K562 (cell line): ENCODE measurements at regions not wholly inside any gene's neighbourhood (a gene's known extent, or its start where the extent isn't known, plus 50 kb on each side); places are given as distances from the start of the nearest gene placed in this dataset.

Experiments
- ATAC-seq: fragments of 200-7000 bp; cut with Tn5 transposase; 3 replicates; pipeline ENCODE4 v1.9.1; 2020; ENCODE audit warnings: moderate library complexity
- BruUV-seq: library from RNA; stranded (reverse); fragments of 400-500 nt; replicated peaks from 2 replicates; lab custom pipeline; 2021; lab: Mats Ljungman, UMichigan
- CTCF ChIA-PET: fragments of 300-600 bp; formaldehyde crosslinking; extraction: SDS; loops from one replicate; lab custom pipeline; 2021; ENCODE audit warnings: low intra/inter-chr PET ratio; lab: Yijun Ruan, JAX
- POLR2A ChIA-PET: fragments of 300-600, 350-650 bp; sonication (Branson Sonifier 250); formaldehyde crosslinking; extraction: SDS; loops from one replicate; lab custom pipeline; 2021; ENCODE audit warnings: antibody characterized with exemption, inconsistent platforms; lab: Yijun Ruan, JAX
- DNase-seq, 4 experiments: peaks; one replicate each; pipeline versions ENCODE4 v3.0.0 to v3.0.0-alpha.2; 2011 to 2018; ENCODE audit warnings: low spot score in 3 of 4, mixed read lengths in 3 of 4; ENCODE audit errors: extremely low read depth in 1 of 4
- FAIRE-seq: peaks from 2 replicates; lab custom pipeline; 2011; peaks lifted over from hg19 to GRCh38; lab: Jason Lieb, UNC
- H2AFZ ChIP-seq: 2 replicates; pipeline ENCODE4 v1.6.0; 2011; ENCODE audit warnings: low read depth, low read length, control low read depth, inconsistent platforms
- H3K27ac ChIP-seq: fragments of 200-600 bp; 3 replicates; pipeline ENCODE4 v1.8.0; 2011; ENCODE audit warnings: low read depth, mild to moderate bottlenecking, control low read depth, inconsistent platforms, low read length, moderate library complexity, mixed read lengths; ENCODE audit errors: extremely low read depth
- H3K27me3 ChIP-seq, 2 experiments: fragments of 300-600 bp in 1 of 2; 2 replicates in 1 of 2; 3 replicates in 1 of 2; pipeline versions ENCODE4 v1.6.0 to v1.8.0; 2011; ENCODE audit warnings: inconsistent platforms in 2 of 2, low read length in 2 of 2, mild to moderate bottlenecking in 1 of 2, mixed read lengths in 1 of 2, moderate library complexity in 1 of 2; ENCODE audit not compliant: control insufficient read depth in 2 of 2, insufficient read depth in 2 of 2
- H3K36me3 ChIP-seq: fragments of 300-600 bp; 3 replicates; pipeline ENCODE4 v1.8.0; 2011; ENCODE audit warnings: mild to moderate bottlenecking, low read length, inconsistent platforms; ENCODE audit not compliant: control insufficient read depth, insufficient read depth
- H3K4me1 ChIP-seq, 2 experiments: fragments of 200-600 bp in 1 of 2; replicated peaks in 1 of 2; 2 replicates in 1 of 2; 3 replicates in 1 of 2; pipeline versions ENCODE4 v1.5.1 to v1.8.0; 2011; ENCODE audit warnings: inconsistent platforms in 2 of 2, low read length in 2 of 2, mild to moderate bottlenecking in 1 of 2, mixed read lengths in 1 of 2, moderate library complexity in 1 of 2; ENCODE audit not compliant: control insufficient read depth in 2 of 2, insufficient read depth in 2 of 2
- H3K4me2 ChIP-seq: 2 replicates; pipeline ENCODE4 v1.6.1; 2011; ENCODE audit warnings: low read length, control low read depth, inconsistent platforms, mixed read lengths; ENCODE audit not compliant: insufficient read depth
- H3K4me3 ChIP-seq: fragments of 200-600 bp; sonication (generic), shearing (Covaris generic); 2 replicates; pipeline ENCODE4 v1.5.1; 2016; ENCODE audit warnings: control low read depth, inconsistent platforms
- H3K79me2 ChIP-seq: fragments of 200-600 bp; 3 replicates; pipeline ENCODE4 v1.8.0; 2011; ENCODE audit warnings: low read length, inconsistent platforms; ENCODE audit not compliant: control insufficient read depth, insufficient read depth
- H3K9ac ChIP-seq, 2 experiments: 2 replicates each; pipeline versions ENCODE4 v1.6.0 to v1.6.1; 2011; ENCODE audit warnings: low read depth in 2 of 2, low read length in 2 of 2, control low read depth in 1 of 2, inconsistent platforms in 1 of 2, mild to moderate bottlenecking in 1 of 2, mixed read lengths in 1 of 2; ENCODE audit not compliant: insufficient read depth in 1 of 2
- H3K9me1 ChIP-seq: one replicate; pipeline ENCODE4 v1.6.0; 2011; ENCODE audit warnings: inconsistent platforms, mild to moderate bottlenecking, low read length, moderate library complexity; ENCODE audit not compliant: control insufficient read depth, insufficient read depth
- H3K9me3 ChIP-seq: replicated peaks from 2 replicates; pipeline ENCODE4 v1.5.1; 2011; ENCODE audit warnings: low read depth, low read length, inconsistent platforms; ENCODE audit not compliant: control insufficient read depth, insufficient read depth
- H4K20me1 ChIP-seq: replicated peaks from 2 replicates; pipeline ENCODE4 v1.6.1; 2011; ENCODE audit warnings: low read length, inconsistent platforms, mixed read lengths; ENCODE audit not compliant: control insufficient read depth, insufficient read depth
- GTF2E2 ChIP-seq: fragments of 200-800 bp; sonication (Bioruptor generic); IDR thresholded peaks from 2 replicates; pipeline ENCODE4 v1.6.1; 2016; ENCODE audit warnings: missing genetic modification characterization, missing compliant biosample characterization
- JUND ChIP-seq, 2 experiments: IDR thresholded peaks; 2 replicates in 1 of 2; 3 replicates in 1 of 2; pipeline ENCODE4 v1.6.1; 2011; ENCODE audit warnings: borderline replicate concordance in 2 of 2, low read depth in 2 of 2, low read length in 2 of 2, improper control_type of control experiment in 1 of 2, missing biosample characterization in 1 of 2, missing genetic modification characterization in 1 of 2, missing genetic modification reagents in 1 of 2
- MYC ChIP-seq, 2 experiments: fragments of 250-450 bp in 1 of 2; sonication (Bioruptor Pico) in 1 of 2; IDR thresholded peaks; 2 replicates each; pipeline versions ENCODE4 v1.5.1 to v1.6.1; 2012 to 2021; ENCODE audit warnings: low read depth in 2 of 2, borderline replicate concordance in 1 of 2, improper control_type of control experiment in 1 of 2, low read length in 1 of 2, mild to moderate bottlenecking in 1 of 2, moderate library complexity in 1 of 2
- SMARCE1 ChIP-seq: fragments of 450-650 bp; IDR thresholded peaks from 2 replicates; pipeline ENCODE4 v1.7.1; 2016; ENCODE audit warnings: mild to moderate bottlenecking
- TSC22D4 ChIP-seq: fragments of 450-650 bp; IDR thresholded peaks from 2 replicates; pipeline ENCODE4 v1.6.1; 2016; ENCODE audit warnings: missing genetic modification characterization, missing biosample characterization, control low read depth
- ZNF143 ChIP-seq: sonication (generic); formaldehyde crosslinking; IDR thresholded peaks from 2 replicates; pipeline ENCODE4 v1.9.0; 2022; ENCODE audit warnings: mild to moderate bottlenecking, missing genetic modification reagents
- whole genome bisulfite sequencing: fragments of 100-300 bp; shearing (Covaris generic); methylation state at CpG from one replicate; pipeline ENCODE4 v1.1.6; 2016; ENCODE audit warnings: low coverage, mixed read lengths; ENCODE audit not compliant: insufficient coverage; ENCODE audit errors: missing lambda C conversion rate; 5-methylcytosine and 5-hydroxymethylcytosine counted together
- in situ Hi-C: fragments of 300-500 bp; cut with MboI; formaldehyde crosslinking; loops from 4 replicates; pipeline ENCODE4 v1.15.0; 2018; ENCODE audit warnings: inconsistent platforms, mixed read lengths
- intact Hi-C: fragments of 100-400 bp; cut with micrococcal nuclease; formaldehyde crosslinking; loops from 2 replicates; pipeline ENCODE4 v1.14.2; 2022
- TF ChIP-seq, protein P1 (sequence below): fragments of 450-650 bp; IDR thresholded peaks from 2 replicates; pipeline ENCODE4 v1.6.1; 2016; ENCODE audit warnings: low read depth
- TF ChIP-seq, protein P2 (sequence below): sonication (generic); formaldehyde crosslinking; IDR thresholded peaks from 2 replicates; pipeline ENCODE4 v1.9.0; 2022; ENCODE audit warnings: mild to moderate bottlenecking, missing genetic modification reagents
- TF ChIP-seq, protein P3 (sequence below): sonication (generic); formaldehyde crosslinking; IDR thresholded peaks from 2 replicates; pipeline ENCODE4 v1.8.1; 2023; ENCODE audit warnings: mild to moderate bottlenecking, missing genetic modification reagents

DNA sequence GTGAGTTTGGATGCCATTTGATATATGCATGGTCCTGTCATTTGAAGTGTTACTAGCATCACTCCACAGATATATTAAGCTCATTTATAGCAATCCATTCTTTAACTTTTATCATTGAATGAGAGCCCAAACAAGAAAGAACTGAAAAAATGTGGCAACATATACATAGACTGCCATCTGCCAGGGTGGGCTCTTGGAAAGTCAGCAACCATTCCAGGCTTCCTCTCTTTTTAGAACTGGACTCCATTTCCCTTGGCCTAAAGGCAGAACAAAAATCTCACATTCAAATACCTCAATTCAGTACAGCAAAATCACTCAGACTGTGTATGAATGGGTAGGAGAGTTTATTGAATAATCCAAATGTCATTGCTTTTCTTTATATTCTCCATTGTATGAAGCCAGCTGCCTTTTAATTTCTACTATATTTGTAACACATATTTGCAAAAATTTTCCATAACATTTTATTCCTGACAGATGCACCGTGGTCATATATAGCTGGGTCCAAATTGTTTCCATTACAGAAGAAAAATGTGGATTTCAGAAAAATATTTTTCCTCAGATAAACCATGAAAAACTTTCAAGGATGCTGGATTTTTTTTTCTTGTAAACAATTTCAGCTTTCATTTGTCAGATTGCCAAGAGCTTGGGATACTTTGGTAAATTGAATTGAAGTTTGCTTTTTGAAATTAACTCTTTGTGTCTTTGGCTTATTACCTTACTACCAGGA is 1252.3 kb upstream of the SEL1L start:
- Histone ChIP-seq H3K79me2 (no peaks in the 10 kb centered on the region), H3K9me1 (no peaks in the 10 kb centered on the region), H3K4me2 (no peak overlapping the region), H3K27me3 (no peaks in the 10 kb centered on the region), H3K36me3 (no peaks in the 10 kb centered on the region), H3K27ac (no peak overlapping the region), H3K4me3 (no peak overlapping the region), H2AFZ (no peak overlapping the region), H3K9me3 (no peaks in the 10 kb centered on the region), H3K4me1 (no peaks in the 10 kb centered on the region), H4K20me1 (no peaks in the 10 kb centered on the region), H3K9ac (no peak overlapping the region)
- ATAC-seq (no peak), DNase-seq (no peak), FAIRE-seq (no peak)
- intact Hi-C loops, result no loop called here
- ChIA-PET CTCF (no interaction called here), POLR2A (no interaction called here)
- BruUV-seq, result no TSS peak
- TF ChIP-seq JUND (IDR thresholded peaks at IDR 0.05; ENCODE audit: borderline replicate concordance, low read depth, low read length), result no peak
- no peak for TF ChIP-seq JUND (tag; IDR thresholded peaks at IDR 0.05; ENCODE audit: borderline replicate concordance, low read depth, low read length)
- TF ChIP-seq MYC (IDR thresholded peaks at IDR 0.05; ENCODE audit: low read depth, low read length), result no peak
- no peak for TF ChIP-seq MYC (CRISPR knock-in tag; IDR thresholded peaks at IDR 0.05; ENCODE audit: borderline replicate concordance, low read depth)
- TF ChIP-seq ZNF143 (CRISPR knock-in tag), result no peak
- no peak for TF ChIP-seq TSC22D4 (tag)
- TF ChIP-seq GTF2E2 (tag), result no peak
- TF ChIP-seq SMARCE1, result no peak
- TF ChIP-seq, protein P1, sequence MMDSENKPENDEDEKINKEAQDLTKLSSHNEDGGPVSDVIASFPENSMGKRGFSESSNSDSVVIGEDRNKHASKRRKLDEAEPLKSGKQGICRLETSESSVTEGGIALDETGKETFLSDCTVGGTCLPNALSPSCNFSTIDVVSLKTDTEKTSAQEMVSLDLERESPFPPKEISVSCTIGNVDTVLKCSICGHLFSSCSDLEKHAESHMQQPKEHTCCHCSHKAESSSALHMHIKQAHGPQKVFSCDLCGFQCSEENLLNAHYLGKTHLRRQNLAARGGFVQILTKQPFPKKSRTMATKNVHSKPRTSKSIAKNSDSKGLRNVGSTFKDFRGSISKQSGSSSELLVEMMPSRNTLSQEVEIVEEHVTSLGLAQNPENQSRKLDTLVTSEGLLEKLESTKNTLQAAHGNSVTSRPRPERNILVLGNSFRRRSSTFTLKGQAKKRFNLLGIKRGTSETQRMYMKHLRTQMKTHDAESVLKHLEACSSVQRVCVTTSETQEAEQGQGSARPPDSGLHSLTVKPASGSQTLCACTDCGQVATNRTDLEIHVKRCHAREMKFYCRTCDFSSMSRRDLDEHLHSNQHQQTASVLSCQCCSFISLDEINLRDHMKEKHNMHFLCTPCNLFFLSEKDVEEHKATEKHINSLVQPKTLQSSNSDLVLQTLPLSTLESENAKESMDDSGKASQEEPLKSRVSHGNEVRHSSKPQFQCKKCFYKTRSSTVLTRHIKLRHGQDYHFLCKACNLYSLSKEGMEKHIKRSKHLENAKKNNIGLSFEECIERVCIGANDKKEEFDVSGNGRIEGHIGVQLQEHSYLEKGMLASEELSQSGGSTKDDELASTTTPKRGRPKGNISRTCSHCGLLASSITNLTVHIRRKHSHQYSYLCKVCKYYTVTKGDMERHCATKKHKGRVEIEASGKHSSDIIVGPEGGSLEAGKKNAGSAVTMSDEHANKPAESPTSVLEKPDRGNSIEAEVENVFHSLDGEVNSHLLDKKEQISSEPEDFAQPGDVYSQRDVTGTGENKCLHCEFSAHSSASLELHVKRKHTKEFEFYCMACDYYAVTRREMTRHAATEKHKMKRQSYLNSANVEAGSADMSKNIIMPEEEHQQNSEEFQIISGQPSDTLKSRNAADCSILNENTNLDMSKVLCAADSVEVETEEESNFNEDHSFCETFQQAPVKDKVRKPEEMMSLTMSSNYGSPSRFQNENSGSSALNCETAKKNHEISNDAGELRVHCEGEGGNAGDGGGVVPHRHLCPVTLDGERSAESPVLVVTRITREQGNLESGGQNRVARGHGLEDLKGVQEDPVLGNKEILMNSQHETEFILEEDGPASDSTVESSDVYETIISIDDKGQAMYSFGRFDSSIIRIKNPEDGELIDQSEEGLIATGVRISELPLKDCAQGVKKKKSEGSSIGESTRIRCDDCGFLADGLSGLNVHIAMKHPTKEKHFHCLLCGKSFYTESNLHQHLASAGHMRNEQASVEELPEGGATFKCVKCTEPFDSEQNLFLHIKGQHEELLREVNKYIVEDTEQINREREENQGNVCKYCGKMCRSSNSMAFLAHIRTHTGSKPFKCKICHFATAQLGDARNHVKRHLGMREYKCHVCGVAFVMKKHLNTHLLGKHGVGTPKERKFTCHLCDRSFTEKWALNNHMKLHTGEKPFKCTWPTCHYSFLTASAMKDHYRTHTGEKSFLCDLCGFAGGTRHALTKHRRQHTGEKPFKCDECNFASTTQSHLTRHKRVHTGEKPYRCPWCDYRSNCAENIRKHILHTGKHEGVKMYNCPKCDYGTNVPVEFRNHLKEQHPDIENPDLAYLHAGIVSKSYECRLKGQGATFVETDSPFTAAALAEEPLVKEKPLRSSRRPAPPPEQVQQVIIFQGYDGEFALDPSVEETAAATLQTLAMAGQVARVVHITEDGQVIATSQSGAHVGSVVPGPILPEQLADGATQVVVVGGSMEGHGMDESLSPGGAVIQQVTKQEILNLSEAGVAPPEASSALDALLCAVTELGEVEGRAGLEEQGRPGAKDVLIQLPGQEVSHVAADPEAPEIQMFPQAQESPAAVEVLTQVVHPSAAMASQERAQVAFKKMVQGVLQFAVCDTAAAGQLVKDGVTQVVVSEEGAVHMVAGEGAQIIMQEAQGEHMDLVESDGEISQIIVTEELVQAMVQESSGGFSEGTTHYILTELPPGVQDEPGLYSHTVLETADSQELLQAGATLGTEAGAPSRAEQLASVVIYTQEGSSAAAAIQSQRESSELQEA, result no peak
- TF ChIP-seq, protein P2, sequence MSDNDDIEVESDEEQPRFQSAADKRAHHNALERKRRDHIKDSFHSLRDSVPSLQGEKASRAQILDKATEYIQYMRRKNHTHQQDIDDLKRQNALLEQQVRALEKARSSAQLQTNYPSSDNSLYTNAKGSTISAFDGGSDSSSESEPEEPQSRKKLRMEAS, result no peak
- TF ChIP-seq, protein P3, sequence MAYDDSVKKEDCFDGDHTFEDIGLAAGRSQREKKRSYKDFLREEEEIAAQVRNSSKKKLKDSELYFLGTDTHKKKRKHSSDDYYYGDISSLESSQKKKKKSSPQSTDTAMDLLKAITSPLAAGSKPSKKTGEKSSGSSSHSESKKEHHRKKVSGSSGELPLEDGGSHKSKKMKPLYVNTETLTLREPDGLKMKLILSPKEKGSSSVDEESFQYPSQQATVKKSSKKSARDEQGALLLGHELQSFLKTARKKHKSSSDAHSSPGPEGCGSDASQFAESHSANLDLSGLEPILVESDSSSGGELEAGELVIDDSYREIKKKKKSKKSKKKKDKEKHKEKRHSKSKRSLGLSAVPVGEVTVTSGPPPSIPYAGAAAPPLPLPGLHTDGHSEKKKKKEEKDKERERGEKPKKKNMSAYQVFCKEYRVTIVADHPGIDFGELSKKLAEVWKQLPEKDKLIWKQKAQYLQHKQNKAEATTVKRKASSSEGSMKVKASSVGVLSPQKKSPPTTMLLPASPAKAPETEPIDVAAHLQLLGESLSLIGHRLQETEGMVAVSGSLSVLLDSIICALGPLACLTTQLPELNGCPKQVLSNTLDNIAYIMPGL, result no peak
- in situ Hi-C loops, result no loop called here
- WGBS, result 0% methylated on average over 1 of the region's 1 CpG
